ENCODE measurements at regions not wholly inside any gene's neighbourhood (a gene's known extent, or its start where the extent isn't known, plus 50 kb on each side); places are given as distances from the start of the nearest gene placed in this dataset.

- TF ChIP-seq CTCF (IDR thresholded peaks at IDR 0.05; ENCODE audit: insufficient read depth, low read depth, low read length), result no peak
- TF ChIP-seq EZH2 (IDR thresholded peaks at IDR 0.05; ENCODE audit: insufficient read depth, low read length), result peak; percentile 13
Observed at GRCh38 chr11:16611926-16612565, 126.4 kb upstream of the C11orf58 start.

Data from astrocyte (in vitro differentiated cells and primary cell).